Lower leg skin (tissue), 3 donors: ENCODE measurements at regions not wholly inside any gene's neighbourhood (a gene's known extent, or its start where the extent isn't known, plus 50 kb on each side); places are given as distances from the start of the nearest gene placed in this dataset.

Experiments
- POLR2A ChIP-seq, 2 donors: fragments of 450-650 bp; IDR thresholded peaks; one replicate each; pipeline ENCODE4 v1.6.1; 2016 to 2017; ENCODE audit warnings: antibody characterized with exemption in 2 of 2, mild to moderate bottlenecking in 1 of 2, moderate library complexity in 1 of 2
- TF ChIP-seq, protein P1 (sequence below), 3 donors: fragments of 450-650 bp; IDR thresholded peaks; one replicate each; pipeline ENCODE4 v1.5.1; 2016; ENCODE audit warnings: antibody characterized with exemption in 3 of 3, mild to moderate bottlenecking in 3 of 3, moderate library complexity in 2 of 3

DNA sequence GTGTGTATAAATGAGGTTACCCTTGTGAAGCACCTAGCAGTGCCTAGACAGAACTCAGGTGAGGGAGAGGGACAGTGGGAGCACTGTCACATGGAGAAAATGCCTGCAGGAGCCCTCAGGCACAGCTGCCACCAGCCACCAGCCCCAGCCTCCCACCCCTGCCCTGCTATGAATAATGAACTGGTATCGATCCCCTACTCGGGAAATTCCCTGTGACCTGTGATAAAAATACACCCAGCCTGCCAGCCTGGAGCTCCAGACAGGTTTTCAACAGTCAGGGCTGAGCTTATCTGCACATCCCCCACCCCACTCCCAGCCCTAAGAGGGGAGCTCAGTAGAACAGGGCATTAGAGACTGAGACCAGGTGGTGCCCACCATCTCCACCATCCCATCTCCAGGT, 159.6 kb upstream of the PJA1 start:
- TF ChIP-seq, protein P1, sequence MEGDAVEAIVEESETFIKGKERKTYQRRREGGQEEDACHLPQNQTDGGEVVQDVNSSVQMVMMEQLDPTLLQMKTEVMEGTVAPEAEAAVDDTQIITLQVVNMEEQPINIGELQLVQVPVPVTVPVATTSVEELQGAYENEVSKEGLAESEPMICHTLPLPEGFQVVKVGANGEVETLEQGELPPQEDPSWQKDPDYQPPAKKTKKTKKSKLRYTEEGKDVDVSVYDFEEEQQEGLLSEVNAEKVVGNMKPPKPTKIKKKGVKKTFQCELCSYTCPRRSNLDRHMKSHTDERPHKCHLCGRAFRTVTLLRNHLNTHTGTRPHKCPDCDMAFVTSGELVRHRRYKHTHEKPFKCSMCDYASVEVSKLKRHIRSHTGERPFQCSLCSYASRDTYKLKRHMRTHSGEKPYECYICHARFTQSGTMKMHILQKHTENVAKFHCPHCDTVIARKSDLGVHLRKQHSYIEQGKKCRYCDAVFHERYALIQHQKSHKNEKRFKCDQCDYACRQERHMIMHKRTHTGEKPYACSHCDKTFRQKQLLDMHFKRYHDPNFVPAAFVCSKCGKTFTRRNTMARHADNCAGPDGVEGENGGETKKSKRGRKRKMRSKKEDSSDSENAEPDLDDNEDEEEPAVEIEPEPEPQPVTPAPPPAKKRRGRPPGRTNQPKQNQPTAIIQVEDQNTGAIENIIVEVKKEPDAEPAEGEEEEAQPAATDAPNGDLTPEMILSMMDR (IDR thresholded peaks at IDR 0.05) = no peak
- no peak for TF ChIP-seq POLR2A (IDR thresholded peaks at IDR 0.05)
